HepG2 (cell line): ENCODE measurements at regions not wholly inside any gene's neighbourhood (a gene's known extent, or its start where the extent isn't known, plus 50 kb on each side); places are given as distances from the start of the nearest gene placed in this dataset.

ENCODE experiments used
- ARID4A ChIP-seq: sonication (generic); formaldehyde crosslinking; IDR thresholded peaks from 2 replicates; pipeline ENCODE4 v1.5.0; 2020; ENCODE audit warnings: mild to moderate bottlenecking, missing genetic modification reagents, borderline replicate concordance
- SKIL ChIP-seq: sonication (generic); formaldehyde crosslinking; IDR thresholded peaks from 2 replicates; pipeline ENCODE4 v1.8.0; 2022; ENCODE audit warnings: missing genetic modification reagents, mild to moderate bottlenecking, moderate library complexity, borderline replicate concordance
- ZNF296 ChIP-seq: sonication (generic); formaldehyde crosslinking; conservative IDR thresholded peaks from 2 replicates; pipeline ENCODE4 v1.5.0; 2020; ENCODE audit warnings: mild to moderate bottlenecking, missing genetic modification reagents
- ZNF414 ChIP-seq: sonication (generic); formaldehyde crosslinking; IDR thresholded peaks from 2 replicates; pipeline ENCODE4 v1.5.0; 2020; ENCODE audit warnings: missing genetic modification reagents
- TF ChIP-seq, protein P1 (sequence below): sonication (generic); formaldehyde crosslinking; conservative IDR thresholded peaks from 2 replicates; pipeline ENCODE4 v1.5.0; 2020; ENCODE audit warnings: missing genetic modification reagents

DNA sequence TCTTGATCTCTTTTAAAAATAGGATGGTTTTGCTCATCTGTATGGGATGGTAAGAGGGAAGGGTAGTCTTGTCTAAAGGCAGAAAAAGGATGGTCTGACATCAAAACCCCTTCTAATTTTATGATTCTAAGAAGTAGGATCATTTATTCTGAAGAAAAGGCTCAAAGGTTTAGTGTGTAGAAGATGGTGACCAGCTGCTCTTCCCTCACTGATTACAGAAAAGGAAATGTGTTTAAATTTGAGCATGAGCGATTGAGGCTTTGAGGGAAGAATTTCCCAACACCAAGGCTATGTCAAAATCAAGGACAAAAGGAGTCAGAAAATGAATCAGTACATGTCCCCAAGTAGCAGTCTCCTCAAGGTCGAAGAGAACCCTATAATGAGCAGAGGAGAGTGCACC is 909.8 kb downstream of the EFNB2 start (continued):
- TF ChIP-seq ARID4A (CRISPR knock-in tag) (no peak), ZNF414 (CRISPR knock-in tag) (no peak), SKIL (no peak), ZNF296 (no peak)
- TF ChIP-seq, protein P1, sequence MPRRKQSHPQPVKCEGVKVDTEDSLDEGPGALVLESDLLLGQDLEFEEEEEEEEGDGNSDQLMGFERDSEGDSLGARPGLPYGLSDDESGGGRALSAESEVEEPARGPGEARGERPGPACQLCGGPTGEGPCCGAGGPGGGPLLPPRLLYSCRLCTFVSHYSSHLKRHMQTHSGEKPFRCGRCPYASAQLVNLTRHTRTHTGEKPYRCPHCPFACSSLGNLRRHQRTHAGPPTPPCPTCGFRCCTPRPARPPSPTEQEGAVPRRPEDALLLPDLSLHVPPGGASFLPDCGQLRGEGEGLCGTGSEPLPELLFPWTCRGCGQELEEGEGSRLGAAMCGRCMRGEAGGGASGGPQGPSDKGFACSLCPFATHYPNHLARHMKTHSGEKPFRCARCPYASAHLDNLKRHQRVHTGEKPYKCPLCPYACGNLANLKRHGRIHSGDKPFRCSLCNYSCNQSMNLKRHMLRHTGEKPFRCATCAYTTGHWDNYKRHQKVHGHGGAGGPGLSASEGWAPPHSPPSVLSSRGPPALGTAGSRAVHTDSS (CRISPR knock-in tag) = no peak
